Left forelimb (tissue), 1 donor: ENCODE measurements at regions not wholly inside any gene's neighbourhood (a gene's known extent, or its start where the extent isn't known, plus 50 kb on each side); places are given as distances from the start of the nearest gene placed in this dataset.

Source experiments
- DNase-seq: peaks from one replicate; pipeline ENCODE4 v3.0.0-alpha.2; 2018; ENCODE audit warnings: low spot score

DNA sequence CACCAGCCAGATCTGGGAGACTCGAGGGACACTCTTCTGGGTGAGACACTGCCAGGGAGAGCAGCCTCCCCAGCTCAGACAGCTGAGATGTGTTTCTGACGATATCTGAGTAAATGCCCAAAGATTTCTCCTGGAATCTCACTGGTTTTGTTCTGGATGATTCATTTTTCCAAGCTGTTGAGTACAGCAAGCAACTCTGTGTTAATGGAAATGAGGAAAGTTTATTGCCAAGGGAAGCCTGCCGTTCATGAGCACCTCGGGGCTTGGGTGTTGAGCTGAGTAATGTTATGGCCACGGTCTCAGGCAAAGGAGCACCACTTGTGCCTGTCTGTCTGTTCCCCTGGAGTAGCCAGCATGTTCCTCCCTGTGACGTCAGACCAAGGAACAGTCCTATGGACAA is 1132.4 kb downstream of the BRD1 start:
- DNase-seq, result no peak

DNA sequence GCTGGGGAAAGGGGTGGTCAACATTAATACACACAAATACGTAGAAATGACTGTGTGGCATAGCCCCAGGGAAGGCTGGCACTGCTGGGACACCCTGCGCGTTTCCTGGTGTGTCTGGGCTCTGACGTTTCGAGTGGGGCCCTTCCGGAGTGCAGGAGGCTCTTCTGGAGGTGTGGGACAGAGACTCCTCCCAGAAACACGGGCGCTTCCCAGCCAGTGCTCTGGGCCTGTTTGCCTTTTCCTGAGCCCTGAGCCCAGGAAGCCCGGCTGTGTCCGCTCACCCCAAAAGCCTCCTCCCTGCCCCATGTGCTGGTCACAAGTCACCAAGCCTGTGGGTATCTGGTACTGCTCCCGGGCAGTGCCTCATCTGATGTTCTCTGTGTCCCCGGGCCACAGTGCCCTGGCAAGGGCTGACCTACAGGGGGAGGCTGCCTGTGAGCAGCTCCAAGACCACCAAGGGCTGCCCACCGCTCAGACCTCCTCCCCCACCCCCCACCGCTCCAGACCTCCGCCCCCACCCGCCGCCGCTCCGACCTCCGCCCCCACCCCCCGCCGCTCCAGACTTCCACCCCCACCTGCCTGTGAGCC is 1133.3 kb downstream of the BRD1 start:
- DNase-seq, result no peak

DNA sequence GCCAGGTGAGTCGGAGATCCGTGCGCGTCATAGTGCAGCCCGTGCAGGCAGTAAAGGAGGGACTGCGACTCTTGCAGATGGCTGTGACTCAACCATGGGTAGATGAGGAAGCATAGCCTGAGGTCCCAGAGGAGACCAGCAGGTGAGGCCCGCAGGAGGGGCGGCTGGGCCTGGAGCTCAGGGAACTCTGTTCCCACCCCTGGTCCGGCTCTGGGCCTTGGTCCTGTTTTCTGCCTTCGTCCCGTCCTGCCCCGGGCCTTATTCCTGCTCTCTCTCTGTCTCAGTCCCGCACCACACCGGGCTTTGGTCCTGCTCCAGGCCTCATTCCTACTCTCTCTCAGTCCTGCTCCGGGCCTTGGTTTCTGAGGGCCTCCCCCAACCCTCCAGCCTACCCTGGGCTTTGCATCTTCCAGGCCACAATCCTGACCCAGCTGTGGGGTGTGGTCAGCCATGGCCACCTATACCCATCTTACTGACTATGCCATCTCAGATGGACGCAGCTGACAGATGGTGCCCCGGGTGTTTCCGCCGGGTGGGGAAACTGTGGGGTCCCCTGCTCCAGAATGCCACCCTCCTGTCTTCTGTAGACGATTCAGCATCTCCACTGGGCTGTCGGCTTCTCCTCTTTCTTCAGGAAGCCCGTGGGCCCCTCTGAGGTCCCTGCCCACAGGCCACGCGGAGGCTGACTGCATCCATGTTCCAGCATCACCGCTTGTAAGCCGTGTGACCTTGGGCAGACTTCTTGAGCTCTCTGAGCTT is 1134.1 kb downstream of the BRD1 start:
- DNase-seq, result no peak

DNA sequence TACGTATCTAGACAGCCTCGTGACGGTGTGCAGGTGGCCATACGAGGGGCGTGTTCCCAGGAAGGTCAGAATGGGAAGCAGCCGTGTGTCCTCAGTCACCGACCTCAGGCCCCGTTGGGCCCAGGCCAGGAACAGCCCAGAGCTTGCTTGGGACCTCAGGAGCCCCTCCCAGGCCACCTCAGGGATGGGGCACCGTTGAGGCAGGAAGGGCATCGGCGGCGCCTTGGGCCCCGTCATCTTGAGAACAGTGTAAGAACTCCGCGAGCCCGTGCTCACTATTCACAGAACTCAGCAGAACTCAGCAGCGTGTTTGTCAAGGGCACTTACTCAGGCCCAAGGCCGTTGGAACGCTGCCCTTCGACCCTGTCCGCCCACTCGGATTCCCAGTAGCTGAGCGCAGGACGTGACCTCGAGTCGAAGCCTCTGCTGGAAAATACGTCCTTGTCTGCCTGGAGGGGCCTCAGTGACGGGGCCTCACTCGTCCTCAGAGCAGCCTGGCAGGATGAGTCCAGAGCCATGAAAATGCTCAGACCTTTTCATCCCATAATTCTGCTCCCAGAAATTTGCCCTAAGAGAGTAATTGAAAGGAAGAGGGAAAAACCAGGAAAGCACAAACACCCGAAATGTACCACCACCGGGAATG is 1134.8 kb downstream of the BRD1 start:
- DNase-seq, result no peak

DNA sequence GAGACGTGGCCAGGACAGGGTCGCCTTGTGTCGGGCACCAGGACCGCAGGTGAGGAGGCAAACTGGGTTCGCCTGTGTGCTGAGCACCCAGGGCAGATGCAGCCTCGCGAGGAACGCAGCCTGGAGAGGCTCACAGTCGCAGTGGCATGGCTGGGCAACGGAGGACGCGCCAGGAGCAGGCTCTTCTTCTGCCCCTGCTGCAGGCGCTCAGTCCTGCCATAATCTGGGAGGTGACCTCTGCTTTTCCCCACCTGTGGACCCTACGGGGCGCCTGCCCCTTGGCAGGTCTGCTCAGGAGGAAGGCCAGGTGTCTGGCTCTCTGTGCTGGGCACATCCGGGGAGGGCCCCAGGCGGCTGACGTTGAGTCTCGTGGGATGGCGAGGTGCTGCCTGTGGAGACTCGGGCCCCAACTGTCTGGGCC is 1136.2 kb downstream of the BRD1 start:
- DNase-seq, result no peak

DNA sequence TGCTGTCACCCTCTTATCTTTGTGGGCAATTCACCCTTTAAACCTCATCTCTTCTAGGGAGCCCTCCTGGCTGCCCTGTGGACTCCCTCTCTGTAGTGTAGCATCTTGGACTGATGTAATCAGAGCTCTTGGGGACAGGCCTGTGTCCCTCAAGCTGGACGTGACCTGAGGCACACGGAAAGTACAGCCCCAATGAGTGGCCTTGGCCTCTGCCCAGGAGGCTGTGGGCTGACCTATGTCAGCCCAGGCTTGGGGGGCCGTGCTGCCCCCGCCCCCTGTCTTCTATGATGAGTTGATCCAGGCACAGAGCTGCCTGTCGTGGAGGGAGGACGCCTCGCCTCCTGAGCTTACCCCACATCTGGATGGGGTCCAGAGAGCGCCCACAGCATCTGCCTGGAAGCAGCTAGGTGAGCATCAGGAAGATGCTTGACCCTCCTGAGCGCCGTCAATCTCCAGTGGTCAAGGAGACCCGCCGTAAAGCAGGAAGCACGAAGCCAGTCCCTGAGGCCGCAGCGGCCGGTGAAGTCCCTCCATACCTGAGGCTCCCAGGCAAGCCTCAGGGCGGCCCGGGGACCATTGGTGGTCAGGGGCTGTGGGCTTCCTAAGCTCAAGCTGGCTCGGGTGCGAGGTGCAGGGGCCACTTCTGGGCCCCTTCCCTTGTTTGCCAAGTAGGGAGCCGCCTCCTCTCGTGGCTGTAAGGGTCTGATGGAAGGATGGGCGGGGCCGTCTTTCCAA is 1136.9 kb downstream of the BRD1 start:
- no peak for DNase-seq

DNA sequence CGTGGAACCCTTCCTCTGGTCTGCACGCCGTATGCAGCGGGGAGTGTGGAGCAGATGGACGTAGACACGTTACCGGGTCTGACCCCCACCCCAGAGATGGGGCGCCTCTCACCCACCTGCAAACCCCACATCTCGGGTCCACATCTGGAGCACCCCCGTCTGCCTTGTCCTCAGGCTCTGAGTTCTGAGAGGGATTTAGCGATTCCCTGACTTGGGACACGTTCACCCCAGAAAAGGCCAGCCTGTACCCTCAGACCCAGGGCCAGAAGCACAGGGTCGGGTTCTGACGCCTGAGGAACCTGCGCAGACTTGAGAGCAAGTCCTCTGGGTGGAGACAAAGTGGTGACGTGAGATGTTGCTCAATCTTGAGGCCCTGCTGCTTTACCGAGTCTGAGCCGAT is 1138.5 kb downstream of the BRD1 start:
- no peak for DNase-seq

DNA sequence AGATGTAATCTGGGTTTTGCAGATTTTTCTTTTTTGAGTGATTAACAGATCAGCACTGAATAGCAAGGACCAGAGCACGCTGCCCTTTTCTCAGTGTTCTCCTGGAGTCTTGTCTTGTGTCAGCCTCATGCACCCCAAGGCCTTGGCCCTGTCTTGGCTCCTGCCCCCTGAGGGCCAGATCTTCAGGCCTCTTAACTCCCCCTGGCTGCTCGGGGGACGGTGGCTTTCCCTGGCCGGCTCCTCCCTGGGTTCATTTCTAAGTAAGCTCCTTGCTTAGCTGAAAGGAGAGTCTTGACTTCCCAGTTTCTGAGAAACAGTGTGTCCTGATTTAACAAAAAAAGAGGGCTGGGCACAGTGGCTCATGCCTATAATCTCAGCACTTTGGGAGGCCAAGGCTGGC is 1139.3 kb downstream of the BRD1 start:
- no peak for DNase-seq

DNA sequence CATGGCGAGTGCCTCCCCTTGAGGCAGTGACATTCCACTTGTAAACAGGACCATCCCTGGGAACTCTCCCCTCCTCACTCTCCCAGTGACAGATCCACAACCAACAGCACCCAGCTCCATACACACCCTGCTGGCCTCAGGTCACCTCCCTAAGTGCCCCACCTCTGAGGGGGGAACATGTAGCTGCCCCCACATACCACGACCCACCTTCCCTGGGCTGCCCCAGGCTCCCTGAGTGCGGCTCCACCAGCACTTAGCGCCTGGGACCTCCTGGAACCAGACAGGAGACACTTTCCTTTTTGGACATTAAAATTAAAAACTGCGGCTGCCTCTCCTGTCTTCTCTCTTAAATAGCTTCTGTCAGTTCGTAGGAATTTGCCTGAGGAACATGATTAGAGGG is 1140.1 kb downstream of the BRD1 start:
- no peak for DNase-seq

DNA sequence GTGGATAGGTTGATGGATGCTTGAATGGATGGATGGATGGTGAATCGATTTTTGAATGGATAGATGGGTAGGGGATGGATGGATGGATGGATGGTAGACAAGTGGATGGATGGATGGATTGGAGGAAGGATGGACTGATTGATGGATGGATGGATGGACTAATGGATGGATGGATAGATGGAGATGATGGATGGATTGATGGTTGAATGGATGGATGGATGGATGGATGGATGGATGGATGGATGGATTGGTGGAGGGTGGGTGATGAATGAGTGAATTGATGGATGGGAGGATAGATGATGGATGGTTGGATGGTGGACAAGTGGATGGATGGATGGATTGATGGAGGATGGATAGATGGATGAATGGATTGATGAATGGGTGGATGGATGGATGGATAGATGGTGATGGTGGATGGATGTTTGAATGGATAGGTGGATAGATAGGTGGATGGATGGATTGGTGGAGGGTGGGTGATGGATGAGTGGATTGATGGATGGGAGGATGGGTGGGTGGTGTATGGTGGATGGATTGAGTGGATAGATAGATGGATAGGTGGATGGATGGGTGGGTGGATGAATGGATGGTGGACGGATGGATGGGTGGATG is 1140.9 kb downstream of the BRD1 start:
- DNase-seq, result no peak

DNA sequence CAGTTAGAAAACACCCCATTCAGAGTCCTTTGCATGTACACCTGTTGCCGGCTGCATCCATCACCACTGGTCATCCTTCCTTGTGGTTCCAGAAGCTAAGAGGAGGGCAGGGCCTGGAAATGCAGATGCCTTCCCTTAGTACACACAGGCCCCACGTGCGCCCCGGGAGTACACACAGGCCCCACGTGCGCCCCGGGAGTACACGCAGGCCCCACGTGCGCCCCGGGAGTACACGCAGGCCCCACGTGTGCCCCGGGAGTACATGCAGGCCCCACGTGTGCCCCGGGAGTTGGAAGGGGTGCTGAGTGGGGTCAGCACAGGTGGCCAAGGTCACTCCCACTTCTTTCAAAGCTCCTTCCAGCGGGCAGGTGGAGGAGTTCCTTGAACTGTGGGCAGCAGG is 1141.9 kb downstream of the BRD1 start:
- no peak for DNase-seq

DNA sequence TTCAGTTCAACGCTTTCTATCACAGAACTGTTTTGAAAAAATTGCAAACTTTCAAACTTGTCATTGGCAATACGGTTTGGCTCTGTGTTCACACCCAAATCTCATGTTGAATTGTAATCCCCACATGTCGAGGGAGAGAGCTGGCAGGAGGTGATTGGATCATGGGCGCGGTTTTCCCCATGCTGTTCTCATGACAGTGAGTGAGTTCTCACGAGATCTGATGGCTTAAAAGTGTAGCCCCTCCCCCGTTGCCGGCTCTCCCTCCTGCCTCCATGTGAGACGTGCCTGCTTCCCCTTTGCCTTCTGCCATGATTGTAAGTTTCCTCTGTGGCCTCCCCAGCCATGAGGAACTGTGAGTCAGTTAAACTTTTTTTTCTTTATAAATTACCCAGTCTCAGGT is 1144.0 kb downstream of the BRD1 start:
- no peak for DNase-seq

DNA sequence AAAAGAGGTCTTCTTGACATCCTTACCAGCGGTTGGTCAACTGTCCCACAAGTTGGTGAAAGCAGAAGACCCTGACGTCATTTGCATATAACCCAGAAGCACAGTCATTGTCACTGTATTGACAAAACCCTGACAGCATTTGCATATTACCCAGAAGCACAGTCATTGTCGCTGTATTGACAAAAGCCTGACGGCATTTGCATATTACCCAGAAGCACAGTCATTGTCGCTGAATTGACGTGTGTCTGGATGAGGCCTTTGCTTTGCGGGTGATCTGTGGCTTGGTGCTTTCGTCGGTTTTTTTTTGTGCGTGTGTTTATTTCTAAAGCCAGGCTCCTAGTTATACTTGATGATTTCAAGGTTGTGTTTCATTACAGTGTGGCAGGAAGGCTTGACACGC is 1145.2 kb downstream of the BRD1 start:
- no peak for DNase-seq

DNA sequence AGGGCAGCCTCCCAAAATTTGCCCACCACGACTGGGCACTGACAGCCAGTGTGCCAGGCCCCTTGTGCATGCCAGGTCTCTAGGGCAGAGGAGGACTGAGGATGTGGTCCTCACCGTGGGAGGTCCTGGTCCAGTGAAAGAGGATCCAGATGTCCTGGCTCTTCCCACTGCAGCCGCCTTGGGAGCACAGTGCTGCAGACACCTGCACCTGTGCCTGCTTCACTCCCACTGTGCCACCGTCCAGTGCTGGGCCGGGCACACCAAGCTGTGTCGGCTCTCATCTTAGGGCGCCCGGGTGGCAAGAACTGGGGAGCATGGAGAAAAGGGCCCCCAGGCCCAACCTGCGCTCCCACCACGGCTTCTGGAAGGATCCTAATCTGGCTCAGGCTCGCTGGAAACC is 1147.1 kb downstream of the BRD1 start:
- no peak for DNase-seq

DNA sequence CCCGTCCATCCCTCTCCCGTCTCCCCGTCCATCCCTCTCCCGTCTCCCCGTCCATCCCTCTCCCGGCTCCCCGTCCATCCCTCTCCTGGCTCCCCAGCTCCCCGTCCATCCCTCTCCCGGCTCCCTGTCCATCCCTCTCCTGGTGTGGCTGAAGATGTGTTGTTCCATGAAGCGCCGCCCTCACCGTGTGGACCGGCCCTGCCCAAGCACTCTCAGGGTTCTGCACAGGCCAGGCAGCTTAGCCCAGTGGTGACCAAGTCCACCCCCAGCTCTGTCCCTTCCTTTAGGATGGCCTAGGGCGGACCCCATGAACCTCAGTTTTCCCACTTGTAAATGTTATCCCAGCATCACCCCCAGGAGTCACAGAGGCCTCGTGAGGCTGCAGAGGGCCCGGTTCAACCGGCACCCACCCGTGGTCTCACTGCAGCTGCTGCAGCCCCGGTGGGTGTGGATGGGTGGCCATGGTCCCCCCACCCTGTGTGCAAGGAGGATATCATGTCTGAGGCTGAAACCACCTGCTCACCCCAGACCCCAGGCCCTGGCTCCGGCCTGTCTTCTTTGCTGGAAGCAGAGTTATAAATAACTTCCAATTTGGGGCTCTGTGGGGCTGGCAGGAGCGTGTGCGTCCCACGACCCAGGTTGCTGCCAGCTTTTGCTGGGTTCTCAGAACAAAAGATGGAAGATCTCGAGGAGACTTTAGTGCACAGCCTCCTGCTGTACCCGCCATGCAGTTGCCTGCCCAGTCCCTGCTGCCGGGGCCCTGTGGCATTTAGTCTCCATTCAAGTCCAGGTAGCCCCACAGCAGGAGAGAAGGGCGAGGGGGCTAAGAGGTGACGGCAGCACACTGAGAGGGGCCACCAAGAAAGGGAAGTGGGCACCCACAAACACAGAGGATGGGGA is 1147.8 kb downstream of the BRD1 start:
- no peak for DNase-seq

DNA sequence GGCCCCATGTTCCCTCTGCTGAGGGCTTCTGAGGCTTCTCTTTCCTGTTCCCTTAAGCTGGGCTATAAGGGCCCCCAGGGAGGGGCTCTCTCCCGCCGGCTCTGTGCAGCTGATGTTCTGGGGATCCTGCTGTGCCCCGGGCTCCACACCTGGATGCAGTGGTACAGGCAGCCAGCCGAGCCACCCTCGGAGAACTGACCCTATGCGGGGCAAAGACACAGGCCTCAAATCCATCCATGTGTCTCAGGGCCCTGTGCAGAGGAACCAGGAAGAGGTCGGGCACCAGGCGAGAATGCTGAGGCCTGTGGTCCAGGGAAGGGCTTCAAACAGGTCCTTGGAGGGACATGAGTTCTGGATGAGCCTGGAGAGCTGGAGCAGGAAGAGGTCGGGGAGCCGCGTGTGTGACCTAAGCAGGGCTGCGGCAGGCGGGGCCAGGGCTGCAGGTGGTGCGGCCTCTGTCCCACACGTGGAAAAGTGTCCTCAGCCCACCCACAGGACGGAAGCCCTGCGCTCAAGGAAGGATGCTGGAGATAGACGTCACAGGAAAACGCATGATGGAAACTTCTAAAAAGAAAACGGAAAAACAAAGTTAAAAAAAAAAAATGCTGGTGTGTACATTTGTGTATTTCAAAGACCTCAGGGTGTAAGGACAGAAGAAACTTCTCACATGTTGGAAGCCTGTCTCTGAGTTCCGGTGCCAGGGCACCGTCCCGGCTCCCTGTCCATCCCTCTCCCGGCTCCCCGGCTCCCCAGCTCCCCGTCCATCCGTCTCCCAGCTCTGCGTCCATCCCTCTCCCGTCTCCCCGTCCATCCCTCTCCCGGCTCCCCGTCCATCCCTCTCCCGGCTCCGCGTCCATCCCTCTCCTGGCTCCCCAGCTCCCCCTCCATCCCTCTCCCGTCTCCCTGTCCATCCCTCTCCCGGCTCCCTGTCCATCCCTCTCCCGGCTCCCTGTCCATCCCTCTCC is 1149.2 kb downstream of the BRD1 start:
- DNase-seq, result no peak

DNA sequence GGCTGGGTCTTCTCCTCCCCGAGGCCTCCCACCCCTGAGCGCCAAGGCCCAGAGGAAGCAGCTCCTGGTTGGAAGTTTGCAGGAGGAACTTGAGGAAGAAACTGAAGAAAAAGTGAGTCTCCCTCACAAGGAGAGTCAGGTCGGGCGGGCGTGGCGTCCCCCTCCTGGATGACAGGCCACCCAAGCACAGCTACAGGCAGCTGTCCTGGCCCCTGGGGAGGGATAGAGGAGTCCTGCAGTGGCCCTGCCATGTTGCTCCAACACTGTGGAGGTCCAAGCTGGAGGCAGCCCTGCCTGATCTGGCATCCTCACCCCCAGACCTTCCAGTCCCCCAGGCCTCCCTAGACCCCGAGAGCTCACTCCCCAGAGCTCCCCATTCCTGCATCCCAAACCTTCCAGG is 1150.1 kb downstream of the BRD1 start:
- DNase-seq, result no peak

DNA sequence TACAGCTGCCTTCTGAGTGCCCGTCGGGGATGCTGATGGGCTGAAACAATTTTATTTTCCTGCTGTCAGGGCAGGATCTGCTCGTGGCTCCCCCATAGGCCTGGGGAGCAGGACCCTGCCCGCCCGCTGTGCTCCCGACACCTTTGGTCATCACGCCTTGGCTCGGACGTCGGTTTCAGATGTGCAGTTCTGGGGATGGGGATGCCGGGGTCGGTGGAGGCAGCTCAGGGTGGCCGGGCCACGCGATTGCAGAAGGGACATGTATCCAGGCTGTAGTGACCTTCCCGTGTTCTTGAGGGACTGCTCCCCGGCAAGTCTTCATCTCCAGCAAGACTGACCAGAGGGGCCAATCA is 1150.5 kb downstream of the BRD1 start:
- DNase-seq, result no peak

DNA sequence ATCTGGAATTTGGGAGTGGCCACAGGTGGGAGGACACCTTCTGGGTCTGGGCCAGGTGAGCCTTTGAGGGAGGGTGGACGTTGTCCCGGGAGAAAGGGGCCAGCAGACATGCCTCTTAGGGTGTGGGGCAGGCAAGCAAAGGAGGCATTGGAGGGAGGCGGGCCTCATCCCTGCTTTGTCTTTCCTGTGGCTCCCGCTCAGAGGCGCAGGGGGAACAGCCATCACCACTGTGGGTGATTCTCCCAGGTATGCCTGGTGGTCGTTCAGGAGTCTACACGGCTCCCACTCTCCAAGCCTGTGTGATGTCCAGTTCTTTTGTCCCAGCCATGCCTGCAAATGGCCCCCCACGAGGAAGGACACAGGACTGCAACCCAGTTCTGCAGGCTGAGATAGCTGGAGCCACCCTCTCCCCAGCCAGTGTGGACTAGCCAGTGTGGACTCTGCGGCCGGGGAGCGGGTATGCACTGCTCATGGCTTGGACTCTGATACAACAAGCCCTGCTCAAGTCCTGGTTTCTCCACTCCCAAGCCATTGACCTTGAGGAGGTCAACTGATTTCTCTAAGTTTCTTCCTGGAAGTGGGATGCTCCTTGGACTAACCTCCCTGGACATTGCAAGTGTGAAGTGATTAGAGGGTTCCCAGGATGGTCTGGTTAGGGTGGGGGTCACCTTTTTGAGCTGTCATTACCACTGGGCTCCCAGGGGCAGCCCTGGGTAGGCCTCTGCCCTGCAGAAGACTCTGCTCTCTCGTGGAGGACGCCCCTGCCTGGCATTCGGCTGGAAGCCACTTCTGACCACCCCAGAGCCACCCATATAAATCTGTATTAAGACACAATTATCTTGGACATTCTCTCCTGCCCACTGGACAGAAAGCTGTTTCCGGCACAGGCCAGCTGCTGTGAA is 1151.2 kb downstream of the BRD1 start:
- no peak for DNase-seq
